Subcutaneous abdominal adipose tissue (tissue), 5 donors: ENCODE measurements at regions not wholly inside any gene's neighbourhood (a gene's known extent, or its start where the extent isn't known, plus 50 kb on each side); places are given as distances from the start of the nearest gene placed in this dataset.
"Not testable (repeated sequence)": the region's sequence is repeated elsewhere in the genome, so short reads cannot be mapped to it uniquely, and the experiment has no call there.

Source experiments
- H3K27ac ChIP-seq: one replicate; pipeline ENCODE4 v1.7.0; 2013; ENCODE audit warnings: low read depth, mild to moderate bottlenecking, inconsistent platforms, low read length, moderate library complexity
- H3K27me3 ChIP-seq, 5 donors: one replicate each; pipeline ENCODE4 v1.7.0; 2013; ENCODE audit warnings: low read length in 5 of 5, inconsistent platforms in 1 of 5; ENCODE audit not compliant: control insufficient read depth in 5 of 5, insufficient read depth in 4 of 5
- H3K36me3 ChIP-seq, 5 donors: one replicate each; pipeline ENCODE4 v1.7.0; 2013; ENCODE audit warnings: low read length in 5 of 5; ENCODE audit not compliant: control insufficient read depth in 5 of 5, insufficient read depth in 5 of 5
- H3K4me1 ChIP-seq, 5 donors: one replicate each; pipeline ENCODE4 v1.7.0; 2013; ENCODE audit warnings: low read length in 5 of 5, mild to moderate bottlenecking in 3 of 5, moderate library complexity in 1 of 5; ENCODE audit not compliant: control insufficient read depth in 5 of 5, insufficient read depth in 5 of 5
- H3K4me3 ChIP-seq, 5 donors: one replicate each; pipeline ENCODE4 v1.7.0; 2013; ENCODE audit warnings: low read length in 5 of 5, low read depth in 1 of 5
- H3K9ac ChIP-seq, 5 donors: one replicate each; pipeline ENCODE4 v1.7.0; 2013; ENCODE audit warnings: low read length in 5 of 5, mild to moderate bottlenecking in 4 of 5, moderate library complexity in 3 of 5
- H3K9me3 ChIP-seq, 5 donors: one replicate each; pipeline ENCODE4 v1.7.0; 2013; ENCODE audit warnings: low read length in 5 of 5; ENCODE audit not compliant: control insufficient read depth in 5 of 5
- donor health status: healthy.
- donor health status: healthy.
- donor health status: healthy.
- donor health status: healthy.
- donor health status: healthy.

DNA sequence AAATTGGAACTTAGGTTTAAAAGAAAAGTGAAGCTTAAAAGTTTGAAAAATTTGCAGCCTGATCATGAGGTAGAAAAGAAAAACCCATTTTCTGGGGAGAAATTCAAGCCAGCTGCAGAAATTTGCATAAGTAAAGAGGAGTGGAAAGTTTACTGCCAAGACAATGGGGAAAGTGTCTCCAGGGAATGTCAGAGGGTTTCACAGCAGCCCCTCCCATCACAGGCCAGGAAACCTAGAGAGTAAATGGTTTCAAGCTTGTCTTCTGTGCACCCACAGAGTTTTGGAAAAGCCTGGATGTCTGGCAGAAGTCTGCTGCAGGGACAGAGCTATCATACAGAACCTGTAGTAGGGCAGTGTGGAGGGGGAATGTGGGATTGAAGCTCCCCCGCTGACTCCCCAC lies 254.0 kb upstream of the FSIP2 start:
- H3K27me3 ChIP-seq, result no peaks in the 10 kb centered on the region
- no peak overlapping the region for H3K9ac ChIP-seq
- no peaks in the 10 kb centered on the region for H3K4me1 ChIP-seq
- H3K9me3 ChIP-seq, result peaks cover 0 to 3% (median 0%) of the 10 kb centered on the region in 5 donors
- H3K36me3 ChIP-seq, result no peaks in the 10 kb centered on the region
- no peak overlapping the region for H3K27ac ChIP-seq
- H3K4me3 ChIP-seq, result no peak overlapping the region

DNA sequence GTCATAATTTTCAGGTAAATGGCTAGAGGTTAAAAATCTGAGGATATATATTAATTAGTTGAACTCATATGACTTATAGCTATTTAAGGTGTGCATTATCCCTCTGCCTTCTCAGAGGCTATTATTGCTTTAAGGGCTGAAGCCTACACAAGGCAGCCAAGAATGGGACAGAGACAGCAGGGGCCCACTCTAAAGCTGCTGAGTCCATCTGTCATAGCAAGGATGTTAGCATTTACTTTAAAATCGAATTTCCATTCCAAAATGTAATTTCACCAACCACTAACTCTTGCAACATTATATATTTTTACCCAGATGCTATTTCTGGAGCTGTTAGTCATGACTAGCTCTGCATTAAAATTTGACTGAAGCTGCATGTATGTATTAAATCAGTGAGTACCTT lies 236.3 kb upstream of the FSIP2 start:
- no peak overlapping the region for H3K27ac ChIP-seq
- H3K4me1 ChIP-seq, result no peaks in the 10 kb centered on the region
- no peaks in the 10 kb centered on the region for H3K27me3 ChIP-seq
- no peak overlapping the region for H3K9ac ChIP-seq
- no peak overlapping the region for H3K4me3 ChIP-seq
- no peaks in the 10 kb centered on the region for H3K36me3 ChIP-seq
- peaks cover 0 to 23% (median 11%) of the 10 kb centered on the region in 5 donors for H3K9me3 ChIP-seq

DNA sequence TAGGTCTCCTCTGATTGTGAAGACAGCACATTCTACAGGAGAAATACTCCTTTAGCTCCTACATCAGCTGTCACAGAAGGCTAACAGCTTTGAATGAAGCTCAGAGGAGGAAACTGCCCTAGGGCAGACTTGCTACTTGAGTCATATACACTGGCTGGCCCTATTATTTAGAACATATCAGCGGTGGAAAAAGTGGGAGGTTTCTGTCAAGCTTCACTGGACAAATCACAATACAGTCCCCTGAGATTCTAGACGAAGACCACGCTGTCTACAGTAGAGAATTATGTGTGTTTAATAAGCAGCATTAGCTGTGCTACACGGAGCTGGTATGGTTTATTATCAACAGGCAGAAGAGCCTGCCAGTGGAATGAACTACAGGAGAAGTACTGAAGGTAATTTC lies 230.9 kb upstream of the FSIP2 start:
- no peak overlapping the region for H3K9ac ChIP-seq
- no peaks in the 10 kb centered on the region for H3K4me1 ChIP-seq
- H3K27ac ChIP-seq, result no peak overlapping the region
- no peaks in the 10 kb centered on the region for H3K36me3 ChIP-seq
- H3K4me3 ChIP-seq, result peak overlapping the region in 1 of 5 donors; percentile 28
- H3K9me3 ChIP-seq, result peaks cover 21 to 44% (median 43%) of the 10 kb centered on the region in 5 donors
- H3K27me3 ChIP-seq, result no peaks in the 10 kb centered on the region

DNA sequence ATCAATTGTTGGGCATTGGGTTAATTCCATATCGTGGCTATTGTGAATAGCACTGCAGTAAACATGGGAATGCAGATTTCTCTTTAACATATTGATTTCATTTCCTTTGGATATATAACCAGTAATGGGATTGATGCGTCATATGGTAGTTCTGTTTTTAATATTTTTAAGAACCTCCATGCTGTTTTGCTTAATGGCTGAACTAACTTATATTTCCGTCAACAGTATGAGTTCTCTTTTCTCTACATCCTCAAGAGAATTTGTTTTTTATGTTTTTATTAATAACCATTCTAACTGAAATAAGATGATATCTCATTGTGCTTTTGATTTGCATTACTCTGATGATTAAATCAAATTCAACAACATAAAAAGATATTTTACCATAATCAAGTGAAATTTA lies 228.5 kb upstream of the FSIP2 start:
- peaks cover 21 to 48% (median 32%) of the 10 kb centered on the region in 5 donors for H3K9me3 ChIP-seq
- no peaks in the 10 kb centered on the region for H3K4me1 ChIP-seq
- no peak overlapping the region for H3K9ac ChIP-seq
- no peak overlapping the region for H3K27ac ChIP-seq
- H3K36me3 ChIP-seq, result no peaks in the 10 kb centered on the region
- no peaks in the 10 kb centered on the region for H3K27me3 ChIP-seq
- peak overlapping the region in 2 of 5 donors; percentile 29 to 41 for H3K4me3 ChIP-seq

DNA sequence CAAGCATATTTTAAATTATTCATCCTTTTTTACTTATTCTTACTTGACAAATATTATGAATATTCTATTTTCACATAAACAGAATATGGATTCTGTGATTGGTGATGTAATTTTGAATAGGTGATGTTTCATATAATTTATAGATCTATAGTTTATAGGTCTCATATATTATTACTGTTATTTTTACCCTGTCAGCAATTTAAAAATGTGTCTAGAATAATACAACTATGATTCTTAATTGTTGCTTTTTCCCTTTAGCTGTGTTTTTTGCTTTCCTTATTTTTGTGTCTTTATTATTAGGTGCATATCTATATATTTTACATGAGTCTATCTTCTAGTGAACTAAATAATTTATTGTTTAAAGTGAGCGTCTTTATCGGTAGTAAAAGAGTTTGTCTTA lies 226.7 kb upstream of the FSIP2 start:
- H3K9ac ChIP-seq, result no peak overlapping the region

DNA sequence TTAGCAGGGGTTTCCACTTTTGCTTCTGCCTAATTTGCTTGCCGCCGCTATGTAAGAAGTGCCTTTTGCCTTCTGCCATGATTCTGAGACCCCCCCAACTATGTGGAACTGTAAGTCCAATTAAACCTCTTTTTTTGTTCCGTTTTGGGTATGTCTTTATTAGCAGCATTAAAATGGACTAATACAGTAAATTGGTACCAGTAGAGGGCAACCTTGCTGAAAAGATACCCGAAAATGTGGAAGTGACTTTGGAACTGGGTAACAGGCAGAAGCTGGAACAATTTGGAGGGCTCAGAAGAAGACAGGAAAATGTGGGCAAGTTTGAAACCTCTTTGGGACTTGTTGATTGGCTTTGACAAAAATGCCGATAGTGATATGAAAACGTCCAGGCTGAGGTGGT lies 216.1 kb upstream of the FSIP2 start:
- Histone ChIP-seq H3K9me3 (peaks cover 3 to 29% (median 15%) of the 10 kb centered on the region in 5 donors), H3K4me1 (no peaks in the 10 kb centered on the region), H3K9ac (no peak overlapping the region), H3K27me3 (peaks cover 0 to 3% (median 0%) of the 10 kb centered on the region in 5 donors), H3K27ac (no peak overlapping the region), H3K36me3 (no peaks in the 10 kb centered on the region), H3K4me3 (no peak overlapping the region)

More for the DNA sequence above, 226.7 kb upstream of the FSIP2 start:
- H3K4me3 ChIP-seq, result no peak overlapping the region
- H3K27me3 ChIP-seq, result no peaks in the 10 kb centered on the region
- H3K9me3 ChIP-seq, result peaks cover 20 to 44% (median 30%) of the 10 kb centered on the region in 5 donors
- H3K4me1 ChIP-seq, result no peaks in the 10 kb centered on the region
- no peaks in the 10 kb centered on the region for H3K36me3 ChIP-seq
- no peak overlapping the region for H3K27ac ChIP-seq

DNA sequence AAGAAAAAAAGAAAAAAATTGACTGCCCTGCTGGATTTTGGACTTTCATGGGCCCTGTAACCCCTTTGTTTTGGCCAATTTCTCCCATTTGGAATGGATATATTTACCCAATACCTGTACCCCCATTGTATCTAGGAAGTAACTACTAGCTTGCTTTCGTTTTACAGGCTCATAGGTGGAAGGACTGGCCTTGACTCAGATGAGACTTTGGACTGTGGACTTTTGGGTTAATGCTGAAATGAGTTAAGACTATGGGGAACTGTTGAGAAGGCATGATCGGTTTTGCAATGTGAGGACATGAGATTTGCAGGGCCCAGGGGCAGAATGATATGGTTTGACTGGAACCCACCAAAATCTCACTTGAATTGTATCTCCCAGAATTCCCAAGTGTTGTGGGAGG lies 214.4 kb upstream of the FSIP2 start:
- H3K9ac ChIP-seq, H3K4me1 ChIP-seq, H3K27me3 ChIP-seq, H3K27ac ChIP-seq, H3K4me3 ChIP-seq, H3K36me3 ChIP-seq: not testable (repeated sequence)
- H3K9me3 ChIP-seq, result peaks cover 3 to 18% (median 7%) of the 10 kb centered on the region in 5 donors

DNA sequence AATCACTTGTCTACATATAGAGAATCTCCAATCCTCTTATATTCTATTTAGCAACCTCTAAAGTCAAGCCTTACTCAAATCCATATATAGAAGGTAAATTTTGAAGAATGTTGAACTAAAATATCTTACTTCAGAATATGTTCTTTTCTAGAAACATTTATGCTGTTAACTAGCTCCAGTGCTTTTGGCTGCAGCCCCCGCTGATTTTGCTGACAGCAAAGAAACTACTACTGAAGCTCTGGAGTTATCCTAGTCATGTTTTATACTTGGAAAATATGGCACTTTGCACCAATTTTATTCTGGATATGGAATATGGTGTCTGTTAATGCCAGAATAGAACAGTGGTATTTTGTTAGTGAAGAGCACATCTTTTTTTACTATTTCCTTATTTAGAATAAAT lies 212.4 kb upstream of the FSIP2 start:
- Histone ChIP-seq H3K27ac (no peak overlapping the region), H3K27me3 (no peaks in the 10 kb centered on the region), H3K4me3 (no peak overlapping the region), H3K9ac (no peak overlapping the region), H3K36me3 (no peaks in the 10 kb centered on the region), H3K9me3 (peaks cover 3 to 17% (median 7%) of the 10 kb centered on the region in 5 donors), H3K4me1 (no peaks in the 10 kb centered on the region)

DNA sequence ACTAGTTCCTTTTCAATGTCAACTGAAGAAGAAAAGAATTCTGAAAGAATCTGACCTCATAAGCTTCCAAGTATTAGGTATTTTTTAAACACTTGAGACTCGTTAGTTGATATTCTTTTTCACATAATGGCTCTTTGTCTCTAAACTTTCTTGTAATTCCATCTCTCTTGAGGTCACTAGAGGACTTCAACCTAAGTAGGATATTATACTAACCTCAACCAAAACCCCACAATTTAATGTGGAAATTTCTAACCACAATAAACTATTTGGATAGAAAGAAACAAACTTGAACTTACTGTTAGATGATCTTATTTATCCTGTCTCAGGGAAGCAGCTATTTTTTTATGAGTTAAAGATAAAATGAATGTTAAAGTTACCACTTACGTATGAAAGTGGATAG lies 206.9 kb upstream of the FSIP2 start:
- no peaks in the 10 kb centered on the region for H3K4me1 ChIP-seq
- H3K9me3 ChIP-seq, result peaks cover 0 to 3% (median 0%) of the 10 kb centered on the region in 5 donors
- no peak overlapping the region for H3K4me3 ChIP-seq
- no peak overlapping the region for H3K27ac ChIP-seq
- H3K9ac ChIP-seq, result no peak overlapping the region
- H3K27me3 ChIP-seq, result no peaks in the 10 kb centered on the region
- no peaks in the 10 kb centered on the region for H3K36me3 ChIP-seq

DNA sequence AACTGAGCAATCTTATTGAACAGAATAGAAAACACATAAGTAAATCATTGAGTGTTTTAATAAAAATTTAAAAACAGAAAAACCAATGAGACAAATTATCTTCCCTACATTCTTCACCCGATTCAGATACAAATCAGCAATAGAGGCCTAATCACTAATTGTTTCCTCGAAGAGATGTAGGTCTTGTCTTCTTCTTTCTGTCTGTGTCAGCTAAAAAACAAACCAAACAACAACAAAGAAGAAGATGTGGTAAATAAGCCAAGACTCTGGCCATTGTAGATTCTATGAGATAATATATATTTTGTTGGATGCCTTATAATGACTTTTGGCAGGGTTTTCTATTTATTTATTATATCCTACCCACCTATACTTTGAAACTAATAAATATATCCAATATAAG lies 200.9 kb upstream of the FSIP2 start:
- Histone ChIP-seq H3K4me3 (no peak overlapping the region), H3K9ac (no peak overlapping the region), H3K36me3 (no peaks in the 10 kb centered on the region), H3K9me3 (peaks cover 0 to 3% (median 0%) of the 10 kb centered on the region in 5 donors), H3K27ac (no peak overlapping the region), H3K4me1 (no peaks in the 10 kb centered on the region), H3K27me3 (no peaks in the 10 kb centered on the region)

DNA sequence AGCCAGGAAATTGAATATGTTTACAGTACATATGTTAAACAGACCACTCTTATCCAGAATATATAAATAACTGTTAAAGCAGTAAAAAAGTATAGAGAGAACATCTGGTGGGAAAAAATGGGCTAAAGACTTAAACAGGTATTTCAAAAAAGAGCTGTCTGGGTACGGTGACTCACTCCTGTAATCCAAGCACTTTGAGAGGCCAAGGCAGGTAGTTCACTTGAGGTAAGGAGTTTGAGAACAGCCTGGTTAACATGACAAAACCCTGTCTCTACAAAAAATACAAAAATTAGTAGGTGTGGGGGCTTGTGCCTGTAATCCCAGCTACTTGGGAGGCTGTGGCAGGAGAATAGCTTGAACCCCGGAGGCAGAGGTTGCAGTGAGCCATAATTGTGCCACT lies 171.4 kb upstream of the FSIP2 start:
- Histone ChIP-seq H3K4me1 (no peaks in the 10 kb centered on the region), H3K27me3 (no peaks in the 10 kb centered on the region), H3K9me3 (peaks cover 0 to 9% (median 0%) of the 10 kb centered on the region in 5 donors), H3K9ac (no peak overlapping the region), H3K4me3 (no peak overlapping the region), H3K27ac (no peak overlapping the region), H3K36me3 (no peaks in the 10 kb centered on the region)
